Medulla oblongata (tissue), 1 donor: ENCODE measurements at regions not wholly inside any gene's neighbourhood (a gene's known extent, or its start where the extent isn't known, plus 50 kb on each side); places are given as distances from the start of the nearest gene placed in this dataset.
"Not testable (repeated sequence)": the region's sequence is repeated elsewhere in the genome, so short reads cannot be mapped to it uniquely, and the experiment has no call there.

Source experiments
- DNase-seq: peaks from one replicate; pipeline ENCODE4 v3.0.0-alpha.2; 2015; ENCODE audit errors: extremely low spot score

- DNase-seq: no peak
Measured at GRCh38 chr12:124652661-124653060, 85.2 kb upstream of the NCOR2 start.

- peak; percentile 9 for DNase-seq
Measured at GRCh38 chr12:124651516-124652273, 84.3 kb upstream of the NCOR2 start.

GRCh38 chr12:124650912-124651311 is 83.5 kb upstream of the NCOR2 start:
- DNase-seq: no peak

- no peak for DNase-seq
Measured at GRCh38 chr12:124648710-124649384, 81.4 kb upstream of the NCOR2 start.

GRCh38 chr12:124647316-124647715 is 79.9 kb upstream of the NCOR2 start:
- no peak for DNase-seq

GRCh38 chr12:124646385-124647230 is 79.2 kb upstream of the NCOR2 start:
- DNase-seq: no peak

GRCh38 chr12:124645530-124646244 is 78.3 kb upstream of the NCOR2 start:
- no peak for DNase-seq

GRCh38 chr12:124643768-124644167 is 76.4 kb upstream of the NCOR2 start:
- not testable (repeated sequence) for DNase-seq

- no peak for DNase-seq
Measured at GRCh38 chr12:124642105-124642504, 74.7 kb upstream of the NCOR2 start.

GRCh38 chr12:124641591-124641990 is 74.2 kb upstream of the NCOR2 start:
- no peak for DNase-seq

- DNase-seq: no peak
Measured at GRCh38 chr12:124640056-124640455, 72.6 kb upstream of the NCOR2 start.

- peak; percentile 22 for DNase-seq
Measured at GRCh38 chr12:124639122-124639806, 71.9 kb upstream of the NCOR2 start.

GRCh38 chr12:124637581-124637981 is 70.2 kb upstream of the NCOR2 start:
- no peak for DNase-seq

GRCh38 chr12:124637163-124637562 is 69.8 kb upstream of the NCOR2 start:
- no peak for DNase-seq

GRCh38 chr12:124636138-124636978 is 68.9 kb upstream of the NCOR2 start:
- no peak for DNase-seq

GRCh38 chr12:124635316-124635715 is 67.9 kb upstream of the NCOR2 start:
- DNase-seq: no peak

- no peak for DNase-seq
Measured at GRCh38 chr12:124633365-124634362, 66.3 kb upstream of the NCOR2 start.

GRCh38 chr12:124632519-124632984 is 65.1 kb upstream of the NCOR2 start:
- no peak for DNase-seq
